CD4-positive, alpha-beta T cell (primary cell): ENCODE measurements at regions not wholly inside any gene's neighbourhood (a gene's known extent, or its start where the extent isn't known, plus 50 kb on each side); places are given as distances from the start of the nearest gene placed in this dataset.

Experiments used
- ATAC-seq: fragments of 200-7000 bp; cut with Tn5 transposase; one replicate; pipeline ENCODE4 v1.10.0; 2022; ENCODE audit warnings: mild to moderate bottlenecking; ENCODE audit not compliant: poor library complexity
- CTCF ChIA-PET: fragments of 350-600 bp; sonication (Branson Sonifier 250); formaldehyde crosslinking; loops from one replicate; lab custom pipeline; 2021; ENCODE audit warnings: antibody characterized with exemption, inconsistent platforms; lab: Charles Lee
- POLR2A ChIA-PET: fragments of 350-600 bp; sonication (Branson Sonifier 250); formaldehyde crosslinking; loops from one replicate; lab custom pipeline; 2021; ENCODE audit warnings: antibody characterized with exemption, inconsistent platforms; lab: Charles Lee
- DNase-seq, 14 experiments: peaks; one replicate each; pipeline ENCODE4 v3.0.0-alpha.2; 2013 to 2020; ENCODE audit warnings: mixed read lengths in 2 of 14
- H3K27ac ChIP-seq, 2 donors: one replicate each; pipeline versions ENCODE4 v1.5.1 to v1.7.0; 2013; ENCODE audit warnings: low read length in 2 of 2, low read depth in 1 of 2, mild to moderate bottlenecking in 1 of 2
- H3K27me3 ChIP-seq, 2 experiments: 1 replicate in 1 of 2; 2 replicates in 1 of 2; pipeline versions ENCODE4 v1.6.1 to v1.7.0; 2013; ENCODE audit warnings: low read length in 2 of 2, control low read depth in 1 of 2, mild to moderate bottlenecking in 1 of 2, moderate library complexity in 1 of 2; ENCODE audit not compliant: insufficient read depth in 2 of 2, control insufficient read depth in 1 of 2
- H3K36me3 ChIP-seq: one replicate; pipeline ENCODE4 v1.6.1; 2013; ENCODE audit warnings: low read length, control low read depth; ENCODE audit not compliant: insufficient read depth
- H3K4me1 ChIP-seq: one replicate; pipeline ENCODE4 v1.6.1; 2013; ENCODE audit warnings: low read length, control low read depth; ENCODE audit not compliant: insufficient read depth
- H3K4me3 ChIP-seq: one replicate; pipeline ENCODE4 v1.5.1; 2013; ENCODE audit warnings: mild to moderate bottlenecking, low read length, moderate library complexity
- H3K9me3 ChIP-seq, 2 experiments: 1 replicate in 1 of 2; 2 replicates in 1 of 2; pipeline versions ENCODE4 v1.6.1 to v1.7.0; 2013; ENCODE audit warnings: low read length in 2 of 2, mild to moderate bottlenecking in 2 of 2, control low read depth in 1 of 2, moderate library complexity in 1 of 2; ENCODE audit not compliant: control insufficient read depth in 1 of 2, insufficient read depth in 1 of 2
- H3K27ac Mint-ChIP-seq: one replicate; pipeline ENCODE4 v1.8.0; 2020; ENCODE audit warnings: mixed read lengths
- H3K27me3 Mint-ChIP-seq: one replicate; pipeline ENCODE4 v1.8.0; 2021; ENCODE audit warnings: mixed read lengths
- H3K36me3 Mint-ChIP-seq: one replicate; pipeline ENCODE4 v1.8.0; 2021; ENCODE audit warnings: low read depth, mixed read lengths
- H3K4me1 Mint-ChIP-seq: one replicate; pipeline ENCODE4 v1.8.0; 2021; ENCODE audit warnings: low read depth, mixed read lengths
- H3K4me3 Mint-ChIP-seq: one replicate; pipeline ENCODE4 v1.8.0; 2020; ENCODE audit warnings: mild to moderate bottlenecking, mixed read lengths
- H3K9me3 Mint-ChIP-seq: one replicate; pipeline ENCODE4 v1.8.0; 2020; ENCODE audit warnings: mixed read lengths
- CTCF ChIP-seq: fragments of 200-600 bp; IDR thresholded peaks from one replicate; pipeline ENCODE4 v1.8.0; 2022; ENCODE audit warnings: antibody characterized with exemption, mild to moderate bottlenecking
- intact Hi-C, 2 experiments: fragments of 100-400 bp; cut with DNase I in 1 of 2; cut with micrococcal nuclease in 1 of 2; formaldehyde crosslinking; loops; one replicate each; pipeline versions ENCODE4 v1.15.1 to v1.9.0; 2023 to 2025; cut with DNase I, micrococcal nuclease

- H3K27me3 ChIP-seq = no peaks in the 10 kb centered on the region
- no peak for ATAC-seq
Observed at GRCh38 chr4:156329779-156330178, 376.1 kb upstream of the CTSO start.

GRCh38 chr4:156328882-156329281 is 375.2 kb upstream of the CTSO start:
- H3K27ac ChIP-seq = no peak overlapping the region
- no peak overlapping the region for H3K4me3 ChIP-seq
- ATAC-seq (no peak), DNase-seq (no peak)
- H3K9me3 Mint-ChIP-seq = peaks cover 4% of the 10 kb centered on the region
- H3K27ac Mint-ChIP-seq = no peak overlapping the region
- H3K27me3 ChIP-seq = no peaks in the 10 kb centered on the region
- H3K36me3 Mint-ChIP-seq = no peaks in the 10 kb centered on the region
- H3K4me1 Mint-ChIP-seq = no peaks in the 10 kb centered on the region
- H3K9me3 ChIP-seq = no peaks in the 10 kb centered on the region
- TF ChIP-seq CTCF = no peak
- H3K4me3 Mint-ChIP-seq = no peak overlapping the region
- no peaks in the 10 kb centered on the region for H3K4me1 ChIP-seq
- H3K27me3 Mint-ChIP-seq = no peaks in the 10 kb centered on the region
- intact Hi-C loops = no loop called here
- ChIA-PET CTCF (no interaction called here), POLR2A (no interaction called here)
- no peaks in the 10 kb centered on the region for H3K36me3 ChIP-seq

More at GRCh38 chr4:156329779-156330178, 376.1 kb upstream of the CTSO start:
- H3K9me3 ChIP-seq = peaks cover 0 to 4% of the 10 kb centered on the region in 2 experiments
- intact Hi-C loops = no loop called here
- ChIA-PET POLR2A (no interaction called here), CTCF (no interaction called here)
- Mint-ChIP-seq H3K27ac (no peak overlapping the region), H3K27me3 (no peaks in the 10 kb centered on the region), H3K4me3 (no peak overlapping the region), H3K36me3 (no peaks in the 10 kb centered on the region), H3K4me1 (no peaks in the 10 kb centered on the region), H3K9me3 (peaks cover 4% of the 10 kb centered on the region)
- H3K27ac ChIP-seq = no peak overlapping the region
- no peak overlapping the region for H3K4me3 ChIP-seq
- DNase-seq = peak in 2 of 14 experiments; percentile 19 to 31
- no peaks in the 10 kb centered on the region for H3K36me3 ChIP-seq
- TF ChIP-seq CTCF = no peak
- H3K4me1 ChIP-seq = no peaks in the 10 kb centered on the region

- H3K36me3 ChIP-seq = no peaks in the 10 kb centered on the region
- no peak overlapping the region for H3K27ac Mint-ChIP-seq
- H3K36me3 Mint-ChIP-seq = no peaks in the 10 kb centered on the region
- H3K27me3 Mint-ChIP-seq = no peaks in the 10 kb centered on the region
- H3K4me1 ChIP-seq = no peaks in the 10 kb centered on the region
- ChIA-PET CTCF (no interaction called here), POLR2A (no interaction called here)
- H3K9me3 ChIP-seq = no peaks in the 10 kb centered on the region
- DNase-seq (peak in 1 of 14 experiments; percentile 4), ATAC-seq (no peak)
- no peaks in the 10 kb centered on the region for H3K27me3 ChIP-seq
- no peak overlapping the region for H3K4me3 ChIP-seq
- H3K9me3 Mint-ChIP-seq = peaks cover 4% of the 10 kb centered on the region
- no peak for TF ChIP-seq CTCF
- intact Hi-C loops = no loop called here
- no peak overlapping the region for H3K4me3 Mint-ChIP-seq
- no peak overlapping the region for H3K27ac ChIP-seq
- no peaks in the 10 kb centered on the region for H3K4me1 Mint-ChIP-seq
Observed at GRCh38 chr4:156326246-156326645, 372.6 kb upstream of the CTSO start.
